GM19351 (cell line): ENCODE measurements at regions not wholly inside any gene's neighbourhood (a gene's known extent, or its start where the extent isn't known, plus 50 kb on each side); places are given as distances from the start of the nearest gene placed in this dataset.
"Not testable (repeated sequence)": the region's sequence is repeated elsewhere in the genome, so short reads cannot be mapped to it uniquely, and the experiment has no call there.

Source experiments
- ATAC-seq: cut with Tn5 transposase; IDR thresholded peaks from one replicate; pipeline ENCODE4 v1.9.1; 2021; ENCODE audit warnings: mild to moderate bottlenecking, moderate library complexity; ENCODE audit not compliant: unreplicated experiment

DNA sequence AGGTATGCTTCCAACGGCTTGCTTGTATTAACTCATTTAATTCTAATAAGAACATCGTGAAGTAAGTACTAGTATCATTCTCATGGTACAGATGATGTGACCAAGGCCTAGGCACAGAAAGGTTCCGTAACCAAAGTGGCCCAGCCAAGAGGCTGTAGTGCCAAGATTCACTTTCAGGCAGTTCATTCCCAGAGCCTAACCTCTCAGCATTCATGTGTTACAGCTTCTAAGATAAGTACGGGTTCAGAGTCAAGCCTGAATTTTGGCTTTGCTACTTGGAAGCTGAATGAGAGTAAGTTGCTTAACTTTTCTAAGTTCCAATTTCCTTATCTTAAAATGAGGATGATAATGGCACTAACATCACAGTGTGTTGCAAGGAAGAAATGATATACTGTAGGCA lies 379.9 kb downstream of the AEBP2 start:
- no peak for ATAC-seq

DNA sequence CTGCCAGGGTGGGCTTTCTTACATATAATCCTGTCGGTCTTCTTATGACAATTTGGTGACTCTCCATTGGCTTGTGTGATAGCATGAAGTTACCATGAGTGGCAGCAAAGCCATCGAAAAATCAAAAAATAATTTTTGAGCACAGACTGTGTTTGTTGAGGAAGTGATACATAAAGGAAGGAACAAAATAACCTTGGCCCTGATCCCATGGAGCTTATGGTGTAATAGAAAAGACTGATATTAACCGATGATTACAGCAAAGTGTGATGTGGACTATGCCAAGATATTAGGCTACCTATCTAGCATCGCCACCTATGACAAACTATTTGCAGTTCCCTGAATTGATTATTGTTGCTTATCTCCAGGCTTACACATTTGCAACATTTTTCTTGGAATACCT lies 383.2 kb downstream of the AEBP2 start:
- ATAC-seq, result no peak

DNA sequence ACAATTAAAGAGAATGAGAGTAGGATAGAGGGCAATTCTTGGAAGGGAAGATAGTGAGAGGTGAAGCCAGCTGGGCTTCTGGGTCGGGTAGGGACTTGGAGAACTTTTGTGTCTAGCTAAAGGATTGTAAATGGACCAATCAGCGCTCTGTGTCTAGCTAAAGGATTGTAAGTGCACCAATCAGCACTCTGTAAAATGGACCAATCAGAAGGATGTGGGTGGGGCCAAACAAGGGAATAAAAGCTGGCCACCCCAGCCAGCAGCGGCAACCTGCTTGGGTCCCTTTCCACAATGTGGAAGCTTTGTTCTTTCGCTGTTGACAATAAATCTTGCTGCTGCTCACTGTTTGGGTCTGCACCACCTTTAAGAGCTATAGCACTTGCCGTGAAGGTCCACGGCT lies 384.0 kb downstream of the AEBP2 start:
- ATAC-seq, result not testable (repeated sequence)

DNA sequence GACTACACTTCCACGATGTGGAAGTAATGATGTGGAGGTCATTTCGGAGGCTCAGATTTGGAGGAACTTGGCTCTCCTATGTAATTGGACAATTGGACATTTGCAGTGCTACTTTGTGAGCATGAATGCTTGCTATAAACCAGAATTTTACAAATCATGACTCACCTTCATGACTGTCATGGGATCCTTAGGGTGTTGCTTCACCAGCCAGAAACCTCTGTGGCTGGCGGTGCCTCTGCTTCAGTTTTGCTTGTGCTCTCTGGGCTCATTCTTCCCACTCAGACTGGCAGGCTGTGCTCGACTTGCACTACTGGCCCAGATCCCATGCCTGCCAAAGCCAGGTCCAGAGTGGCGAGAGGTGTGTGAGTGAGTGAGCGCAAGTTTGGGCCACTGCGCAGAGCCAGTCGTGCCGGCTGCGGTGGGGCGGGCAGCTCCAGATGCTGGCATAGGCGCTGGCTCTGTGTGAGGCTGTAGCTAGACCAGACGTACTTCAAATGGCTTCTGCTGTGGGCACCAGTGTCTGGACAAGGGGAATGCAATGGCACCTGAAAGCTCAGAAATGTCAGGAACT lies 387.8 kb downstream of the AEBP2 start:
- ATAC-seq, result no peak

DNA sequence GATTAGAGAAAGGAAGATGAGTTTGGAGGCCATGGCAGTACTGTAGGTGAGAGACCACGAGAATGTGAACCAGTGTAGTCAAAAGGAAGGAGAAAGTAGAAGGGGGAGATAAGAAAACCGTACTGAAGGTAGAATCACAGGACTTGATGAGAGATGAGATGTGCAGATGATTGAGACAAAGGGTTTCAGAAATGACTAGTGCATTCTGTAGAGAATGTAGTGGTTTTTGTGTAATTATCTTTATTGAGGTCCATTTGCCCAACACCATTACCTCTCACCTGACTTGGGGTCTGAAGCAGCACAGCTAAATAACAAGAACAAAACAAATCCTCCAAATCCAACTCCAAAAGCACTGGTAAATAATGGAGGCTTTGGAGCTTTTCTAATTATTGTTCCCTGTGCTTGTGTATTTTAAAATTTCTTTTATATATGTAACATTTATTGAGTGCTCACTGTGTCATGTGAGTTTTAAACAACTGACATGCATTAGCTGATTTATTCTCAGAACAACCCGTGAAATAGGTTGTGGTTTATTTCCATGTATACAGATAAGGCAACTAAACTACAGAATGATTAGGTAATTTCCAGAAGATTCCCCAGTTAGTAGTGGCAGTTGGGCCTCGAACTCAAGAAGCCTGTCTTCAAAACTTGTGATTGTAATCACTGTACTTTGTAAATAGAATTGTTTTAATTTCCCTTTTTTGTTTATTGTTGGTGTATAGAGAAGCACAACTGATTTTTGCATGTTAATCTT lies 390.0 kb downstream of the AEBP2 start:
- ATAC-seq, result no peak

DNA sequence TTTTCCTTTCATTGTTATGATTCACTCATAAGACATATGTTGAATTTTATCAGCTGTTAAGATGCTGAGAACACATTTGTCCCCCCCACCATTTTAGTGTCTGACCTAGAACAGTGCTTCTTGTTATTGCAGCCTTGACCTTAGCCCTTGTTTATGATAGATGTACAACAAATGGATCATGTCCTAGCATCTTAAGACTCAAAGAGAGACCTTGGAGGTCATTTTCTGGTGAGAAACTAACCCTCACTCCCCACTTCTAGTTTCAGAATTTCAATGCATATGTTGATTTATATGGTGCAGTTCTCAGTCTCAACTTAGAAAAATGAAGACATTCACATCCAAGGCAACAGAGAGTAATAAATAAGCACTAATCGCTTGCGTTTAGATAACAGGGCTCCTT lies 391.2 kb downstream of the AEBP2 start:
- no peak for ATAC-seq

DNA sequence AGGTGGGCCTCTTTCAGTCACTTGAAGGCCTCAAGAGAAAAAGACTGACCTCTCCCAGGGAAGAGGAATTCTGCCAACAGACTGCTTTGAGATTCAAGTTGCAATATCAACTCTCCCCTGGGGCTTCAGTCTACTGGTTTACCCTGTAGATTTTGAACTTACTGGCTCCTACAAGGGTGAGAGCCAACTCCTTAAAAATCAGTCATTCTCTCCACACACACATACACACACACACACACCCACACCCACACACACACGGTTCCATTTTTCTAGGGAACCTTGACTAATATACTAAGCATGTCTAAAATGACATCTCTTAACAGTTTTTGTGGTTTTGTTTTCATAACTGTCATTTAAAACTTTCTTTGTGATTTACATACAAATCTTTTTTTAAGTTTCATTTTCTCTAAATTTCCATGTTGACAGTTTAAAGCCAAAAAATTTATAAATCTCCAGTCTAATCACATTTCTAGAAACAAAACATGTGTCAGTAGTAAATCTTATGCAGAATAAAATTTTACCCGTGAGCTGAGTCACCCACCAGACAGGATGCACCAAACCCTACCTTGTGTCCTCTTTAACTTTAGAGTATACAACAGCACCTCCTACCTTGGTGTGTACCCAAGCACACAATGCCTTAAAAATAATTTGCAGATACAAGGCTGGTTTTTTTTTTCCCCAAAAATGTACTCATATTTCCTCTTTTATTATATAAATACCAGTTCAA lies 394.6 kb downstream of the AEBP2 start:
- ATAC-seq, result no peak

DNA sequence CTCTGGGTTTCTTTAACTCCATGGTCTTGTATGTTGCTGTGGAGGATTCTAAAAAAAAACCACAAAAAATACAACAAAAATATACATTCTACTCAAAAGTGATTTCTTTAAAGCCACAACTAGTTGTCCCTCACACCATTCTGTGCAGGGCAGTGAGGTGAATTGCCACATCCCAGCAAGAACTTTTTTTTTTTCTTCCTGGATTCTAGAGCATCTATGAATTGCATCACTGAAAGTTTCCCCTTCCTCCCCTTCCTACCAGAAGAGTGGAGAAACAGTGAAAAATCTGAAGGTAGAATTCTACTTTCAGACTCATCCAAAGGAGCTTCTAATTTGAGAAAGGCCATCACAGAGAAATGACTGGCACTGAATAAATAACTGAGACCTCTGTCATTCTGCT lies 395.3 kb downstream of the AEBP2 start:
- no peak for ATAC-seq

DNA sequence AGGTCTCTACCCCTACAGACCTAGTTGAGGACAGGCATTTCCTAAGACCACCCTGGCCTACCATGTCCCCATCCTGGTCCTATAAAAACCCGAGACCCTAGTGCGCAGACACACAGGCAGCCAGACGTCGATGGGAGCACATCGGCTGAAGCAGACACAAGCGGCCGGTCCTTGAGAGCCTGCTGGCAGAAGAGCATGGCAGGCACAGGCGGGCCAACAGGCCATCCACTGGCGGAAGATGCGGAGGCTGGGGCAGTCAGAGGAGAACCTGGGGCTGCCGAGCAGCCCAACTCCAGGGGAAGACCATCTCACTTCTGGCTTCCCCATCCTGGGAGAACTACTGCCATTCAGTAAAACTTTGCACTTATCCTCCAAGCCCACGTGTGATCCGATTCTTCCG lies 396.8 kb downstream of the AEBP2 start:
- ATAC-seq, result no peak

DNA sequence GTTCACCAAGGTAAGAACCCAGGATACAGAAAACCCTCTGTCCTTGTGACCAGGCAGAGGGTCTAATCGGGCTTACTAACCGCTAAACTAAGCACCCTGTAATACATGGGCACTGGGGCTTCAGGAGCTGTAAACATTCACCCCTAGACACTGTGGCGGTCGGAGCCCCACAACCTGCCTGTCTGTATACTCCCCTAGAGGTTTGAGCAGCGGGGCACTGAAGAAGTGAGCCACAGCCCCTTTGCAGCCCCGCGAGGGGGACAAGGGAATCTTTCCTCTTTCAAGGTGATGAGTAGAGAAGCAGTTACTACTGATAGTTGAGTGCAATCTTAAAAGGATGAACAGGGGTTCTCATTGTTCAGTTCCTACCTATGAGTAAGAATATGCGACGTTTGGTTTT lies 397.2 kb downstream of the AEBP2 start:
- no peak for ATAC-seq

DNA sequence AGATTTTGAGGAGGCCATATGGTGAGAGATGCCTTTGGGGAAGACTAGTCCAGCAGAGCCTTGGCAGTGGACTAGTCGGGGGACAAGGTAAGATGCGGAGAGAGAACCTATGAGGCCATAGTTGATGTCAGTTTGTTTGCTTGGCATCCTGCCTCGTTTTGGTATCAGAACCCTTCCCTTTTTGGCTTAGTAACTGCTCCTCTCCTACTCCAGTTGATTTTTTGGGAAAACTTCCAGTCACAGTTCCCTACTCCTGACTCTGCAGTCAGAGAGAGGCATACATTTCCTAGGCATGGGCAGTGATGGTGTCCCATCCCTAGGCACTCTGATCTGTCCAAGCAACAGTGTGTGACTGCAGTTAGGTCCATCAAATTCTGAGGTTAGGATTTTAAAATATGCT lies 398.3 kb downstream of the AEBP2 start:
- no peak for ATAC-seq

DNA sequence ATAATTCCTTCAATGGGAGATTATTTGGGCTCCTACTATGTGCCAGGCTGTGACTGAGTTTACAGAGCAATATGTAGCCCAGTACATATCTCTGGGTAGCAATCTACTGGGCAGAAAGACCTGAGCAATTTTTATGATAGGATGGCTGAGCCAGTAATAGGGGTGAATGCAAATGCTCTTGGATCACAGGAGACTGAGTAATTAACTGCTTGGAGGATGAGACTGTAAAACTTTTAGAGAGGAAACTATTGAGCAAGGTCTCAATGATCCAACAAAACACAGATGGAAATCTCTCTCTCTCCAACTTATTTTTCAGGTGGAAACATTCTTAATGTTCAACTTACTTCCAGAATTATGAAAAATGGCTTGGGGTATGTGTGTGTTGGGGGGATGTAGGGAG lies 402.2 kb downstream of the AEBP2 start:
- ATAC-seq, result no peak

DNA sequence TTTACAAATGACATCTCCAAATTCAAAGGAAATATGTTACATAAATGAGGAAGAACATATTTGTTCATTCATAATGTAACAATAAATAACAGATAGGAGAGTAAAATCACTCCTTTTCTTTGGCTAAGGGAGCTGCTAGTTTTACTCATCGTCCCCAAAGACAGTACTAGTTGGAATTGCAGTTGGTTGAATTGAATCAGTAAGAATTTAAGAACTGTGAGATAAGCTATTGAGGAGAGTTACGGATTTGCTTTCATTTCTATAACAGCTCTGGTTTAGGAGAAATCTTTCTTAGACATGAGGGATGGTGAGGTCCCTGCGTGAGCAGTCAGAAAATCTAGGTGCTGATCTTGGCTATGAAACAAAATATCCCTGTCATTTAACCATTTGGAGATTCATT lies 402.8 kb downstream of the AEBP2 start:
- ATAC-seq, result no peak

DNA sequence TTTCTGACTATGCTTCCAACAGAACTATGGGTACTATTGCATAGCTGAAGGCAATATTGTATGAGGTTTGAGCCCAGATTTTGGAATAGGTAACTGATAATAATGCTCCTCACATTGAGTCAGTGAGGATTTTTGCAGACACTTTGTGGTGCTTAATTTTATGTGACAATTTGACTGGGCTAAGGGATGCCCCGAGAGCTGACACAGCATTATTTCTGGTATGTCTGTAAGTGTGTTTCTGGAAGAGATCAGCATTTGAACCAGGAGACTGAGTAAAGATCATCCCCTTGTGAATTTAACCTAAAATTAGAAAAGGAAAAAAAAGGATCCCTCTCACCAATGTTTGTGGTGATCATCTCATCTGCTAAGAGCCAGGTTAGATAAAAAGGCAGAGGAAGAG lies 404.9 kb downstream of the AEBP2 start:
- ATAC-seq, result no peak

DNA sequence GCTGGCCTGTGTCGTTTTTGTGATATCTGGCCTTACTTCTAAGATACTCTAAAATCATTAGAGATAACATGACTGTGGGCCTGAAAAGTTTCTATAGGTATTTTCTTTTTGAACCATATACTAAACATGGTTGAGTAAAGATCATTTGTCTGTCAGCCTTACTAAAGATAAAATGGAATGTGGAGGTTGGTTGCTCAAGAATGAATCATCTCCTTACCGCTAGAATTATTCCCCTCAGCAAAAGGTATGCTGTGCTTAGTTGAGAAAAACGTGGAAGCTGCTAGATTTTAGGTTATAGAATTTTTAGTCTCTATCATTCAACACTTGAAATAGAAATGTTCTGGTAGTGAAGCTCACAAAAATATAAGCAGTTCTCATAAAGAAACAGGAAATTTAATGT lies 407.3 kb downstream of the AEBP2 start:
- no peak for ATAC-seq

DNA sequence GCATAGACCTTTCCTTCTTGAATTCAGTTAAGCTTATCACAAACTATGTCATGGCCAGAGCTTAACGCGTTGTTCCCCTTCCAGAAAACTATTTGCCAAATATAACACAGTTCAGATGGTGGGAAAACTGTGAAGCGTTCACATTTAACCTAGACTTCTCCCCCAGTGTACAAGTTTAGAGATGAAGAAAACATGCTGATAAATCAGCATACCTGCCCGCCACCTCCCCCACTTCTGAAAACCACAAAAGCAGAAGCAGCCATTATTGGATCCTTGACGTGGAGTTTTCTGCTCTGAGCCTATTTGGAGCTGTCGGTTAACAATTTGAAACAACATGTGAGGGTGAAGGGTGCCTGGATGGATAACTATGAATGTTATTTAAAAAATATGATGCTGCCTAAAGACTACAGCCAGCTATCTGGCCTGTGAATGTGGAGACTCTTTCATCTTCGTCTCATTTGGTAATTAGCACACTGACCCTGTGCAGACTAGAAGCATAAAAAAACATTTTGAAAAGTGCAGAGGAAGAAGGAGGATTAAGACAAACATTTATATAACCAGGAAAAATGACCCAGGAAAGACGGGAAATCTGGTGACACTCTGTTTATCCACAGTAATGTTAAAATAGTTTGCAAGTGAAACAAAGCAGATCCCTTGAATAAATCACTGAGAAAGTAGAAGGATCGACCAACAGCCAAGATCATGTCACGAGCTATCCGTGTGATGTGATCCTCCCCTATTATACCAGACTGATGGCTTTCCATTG lies 408.2 kb downstream of the AEBP2 start:
- ATAC-seq, result peak; percentile 55

DNA sequence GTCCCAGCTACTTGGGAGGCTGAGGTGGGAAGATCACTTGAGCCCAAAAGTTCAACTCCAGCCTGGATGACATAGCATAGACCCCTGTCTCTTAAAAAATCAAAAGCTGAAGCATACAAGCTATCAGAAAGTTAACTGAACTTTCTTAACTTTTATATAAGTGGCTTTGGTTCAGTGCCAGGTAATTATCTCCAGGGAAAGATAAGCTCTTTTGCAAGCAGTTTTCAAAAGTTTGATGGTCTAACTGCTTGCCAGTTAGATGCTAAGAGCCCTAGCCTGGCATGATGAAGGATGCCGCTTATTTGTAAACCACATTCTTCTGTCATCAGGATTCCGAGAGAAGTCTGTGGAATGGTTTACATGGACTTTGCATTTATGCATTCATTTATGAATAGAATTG lies 409.1 kb downstream of the AEBP2 start:
- no peak for ATAC-seq

DNA sequence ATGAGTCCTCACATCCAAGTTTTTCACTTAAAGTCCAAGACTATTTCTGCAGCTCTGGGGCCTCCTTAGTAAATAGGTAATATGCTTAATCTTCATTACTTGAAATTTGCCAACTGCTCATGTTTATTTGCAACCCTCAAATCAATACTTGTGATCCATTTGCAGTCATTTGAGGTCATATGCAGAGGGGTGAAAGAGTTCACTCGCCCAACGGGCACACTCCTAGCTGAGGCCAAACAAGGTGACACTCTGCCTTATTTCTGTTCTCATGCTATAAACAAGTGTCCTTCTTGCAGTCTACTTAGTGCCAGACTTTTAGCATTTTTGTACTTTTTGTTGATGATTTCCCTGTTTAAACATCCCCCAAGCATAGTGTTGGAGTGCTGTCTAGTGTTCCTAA lies 409.9 kb downstream of the AEBP2 start:
- no peak for ATAC-seq

DNA sequence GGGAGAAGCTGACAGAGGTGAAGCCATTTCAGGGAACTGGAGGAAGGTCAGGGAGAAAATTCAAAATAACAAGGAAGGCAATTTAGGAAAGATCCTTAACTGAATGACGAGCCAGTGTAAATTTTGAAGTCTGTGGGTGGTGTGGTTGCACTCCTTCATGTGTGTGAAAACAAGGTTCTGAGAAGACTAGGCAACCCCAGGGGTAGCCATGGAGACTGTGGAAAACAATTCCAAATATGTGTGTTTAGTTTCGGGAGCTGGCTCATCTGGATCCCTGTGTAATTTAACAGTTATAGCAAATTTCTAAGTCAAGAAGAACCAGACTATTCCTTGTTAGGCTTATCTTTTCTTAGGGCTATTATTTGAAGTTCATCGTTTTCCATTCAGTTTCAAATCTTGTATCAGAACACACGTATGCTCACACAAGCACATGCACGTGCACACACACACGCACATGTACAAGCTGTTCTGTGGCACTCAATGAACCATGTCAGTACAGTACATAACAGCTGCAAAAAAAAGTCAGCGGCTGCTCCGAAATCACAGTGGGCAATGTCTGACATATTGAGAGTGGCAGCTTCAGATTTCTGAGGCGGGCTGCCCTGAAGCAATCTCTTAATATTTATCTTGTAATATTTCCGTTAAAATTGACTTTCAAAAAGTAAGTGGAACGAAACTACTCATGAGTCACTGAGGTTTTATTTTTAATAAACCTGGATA lies 411.2 kb downstream of the AEBP2 start:
- no peak for ATAC-seq

DNA sequence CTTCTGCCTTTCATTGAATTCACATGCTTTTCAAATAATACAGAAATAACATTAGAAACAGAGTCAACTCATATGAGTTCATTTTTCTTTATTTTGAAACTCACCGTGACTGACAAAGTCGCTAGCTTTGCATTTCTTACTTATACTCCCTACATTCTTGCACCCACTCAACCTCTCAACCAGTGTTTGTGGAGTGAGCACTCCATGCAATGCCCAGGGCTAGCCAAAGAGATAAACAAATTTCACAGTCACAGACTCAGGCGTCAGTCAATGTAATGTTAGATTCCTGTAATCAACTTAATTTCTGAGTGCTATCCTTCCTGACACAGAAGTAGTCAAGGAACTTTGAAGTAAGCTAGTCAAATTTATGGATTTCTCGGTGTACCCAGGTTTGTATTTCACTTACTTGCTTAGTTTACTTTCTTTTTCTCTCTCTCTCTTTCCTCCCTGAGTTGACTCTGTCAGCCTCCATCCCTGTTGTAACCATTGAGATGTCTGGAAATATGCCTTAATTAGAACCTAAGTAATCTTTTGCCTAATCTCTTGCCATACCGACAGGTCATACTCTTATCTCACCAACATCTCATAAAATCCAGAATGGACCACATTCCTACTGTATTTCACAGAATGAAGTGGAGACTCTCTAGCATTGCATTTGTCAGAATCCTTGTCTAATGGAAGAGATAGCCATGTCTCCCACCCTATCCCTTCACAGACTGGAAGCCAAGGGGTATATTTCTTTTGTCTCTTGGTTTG lies 413.0 kb downstream of the AEBP2 start:
- no peak for ATAC-seq
